K562 (cell line): ENCODE measurements at regions not wholly inside any gene's neighbourhood (a gene's known extent, or its start where the extent isn't known, plus 50 kb on each side); places are given as distances from the start of the nearest gene placed in this dataset.

ENCODE experiments used
- ATAC-seq: fragments of 200-7000 bp; cut with Tn5 transposase; 3 replicates; pipeline ENCODE4 v1.9.1; 2020; ENCODE audit warnings: moderate library complexity
- BruUV-seq: library from RNA; stranded (reverse); fragments of 400-500 nt; replicated peaks from 2 replicates; lab custom pipeline; 2021; lab: Mats Ljungman, UMichigan
- CTCF ChIA-PET: fragments of 300-600 bp; formaldehyde crosslinking; extraction: SDS; loops from one replicate; lab custom pipeline; 2021; ENCODE audit warnings: low intra/inter-chr PET ratio; lab: Yijun Ruan, JAX
- POLR2A ChIA-PET: fragments of 300-600, 350-650 bp; sonication (Branson Sonifier 250); formaldehyde crosslinking; extraction: SDS; loops from one replicate; lab custom pipeline; 2021; ENCODE audit warnings: antibody characterized with exemption, inconsistent platforms; lab: Yijun Ruan, JAX
- DNase-seq, 4 experiments: peaks; one replicate each; pipeline versions ENCODE4 v3.0.0 to v3.0.0-alpha.2; 2011 to 2018; ENCODE audit warnings: low spot score in 3 of 4, mixed read lengths in 3 of 4; ENCODE audit errors: extremely low read depth in 1 of 4
- FAIRE-seq: peaks from 2 replicates; lab custom pipeline; 2011; peaks lifted over from hg19 to GRCh38; lab: Jason Lieb, UNC
- H2AFZ ChIP-seq: 2 replicates; pipeline ENCODE4 v1.6.0; 2011; ENCODE audit warnings: low read depth, low read length, control low read depth, inconsistent platforms
- H3K27ac ChIP-seq: fragments of 200-600 bp; 3 replicates; pipeline ENCODE4 v1.8.0; 2011; ENCODE audit warnings: low read depth, mild to moderate bottlenecking, control low read depth, inconsistent platforms, low read length, moderate library complexity, mixed read lengths; ENCODE audit errors: extremely low read depth
- H3K27me3 ChIP-seq, 2 experiments: fragments of 300-600 bp in 1 of 2; 2 replicates in 1 of 2; 3 replicates in 1 of 2; pipeline versions ENCODE4 v1.6.0 to v1.8.0; 2011; ENCODE audit warnings: inconsistent platforms in 2 of 2, low read length in 2 of 2, mild to moderate bottlenecking in 1 of 2, mixed read lengths in 1 of 2, moderate library complexity in 1 of 2; ENCODE audit not compliant: control insufficient read depth in 2 of 2, insufficient read depth in 2 of 2
- H3K36me3 ChIP-seq: fragments of 300-600 bp; 3 replicates; pipeline ENCODE4 v1.8.0; 2011; ENCODE audit warnings: mild to moderate bottlenecking, low read length, inconsistent platforms; ENCODE audit not compliant: control insufficient read depth, insufficient read depth
- H3K4me1 ChIP-seq, 2 experiments: fragments of 200-600 bp in 1 of 2; replicated peaks in 1 of 2; 2 replicates in 1 of 2; 3 replicates in 1 of 2; pipeline versions ENCODE4 v1.5.1 to v1.8.0; 2011; ENCODE audit warnings: inconsistent platforms in 2 of 2, low read length in 2 of 2, mild to moderate bottlenecking in 1 of 2, mixed read lengths in 1 of 2, moderate library complexity in 1 of 2; ENCODE audit not compliant: control insufficient read depth in 2 of 2, insufficient read depth in 2 of 2
- H3K4me2 ChIP-seq: 2 replicates; pipeline ENCODE4 v1.6.1; 2011; ENCODE audit warnings: low read length, control low read depth, inconsistent platforms, mixed read lengths; ENCODE audit not compliant: insufficient read depth
- H3K4me3 ChIP-seq: fragments of 200-600 bp; sonication (generic), shearing (Covaris generic); 2 replicates; pipeline ENCODE4 v1.5.1; 2016; ENCODE audit warnings: control low read depth, inconsistent platforms
- H3K79me2 ChIP-seq: fragments of 200-600 bp; 3 replicates; pipeline ENCODE4 v1.8.0; 2011; ENCODE audit warnings: low read length, inconsistent platforms; ENCODE audit not compliant: control insufficient read depth, insufficient read depth
- H3K9ac ChIP-seq, 2 experiments: 2 replicates each; pipeline versions ENCODE4 v1.6.0 to v1.6.1; 2011; ENCODE audit warnings: low read depth in 2 of 2, low read length in 2 of 2, control low read depth in 1 of 2, inconsistent platforms in 1 of 2, mild to moderate bottlenecking in 1 of 2, mixed read lengths in 1 of 2; ENCODE audit not compliant: insufficient read depth in 1 of 2
- H3K9me1 ChIP-seq: one replicate; pipeline ENCODE4 v1.6.0; 2011; ENCODE audit warnings: inconsistent platforms, mild to moderate bottlenecking, low read length, moderate library complexity; ENCODE audit not compliant: control insufficient read depth, insufficient read depth
- H3K9me3 ChIP-seq: replicated peaks from 2 replicates; pipeline ENCODE4 v1.5.1; 2011; ENCODE audit warnings: low read depth, low read length, inconsistent platforms; ENCODE audit not compliant: control insufficient read depth, insufficient read depth
- H4K20me1 ChIP-seq: replicated peaks from 2 replicates; pipeline ENCODE4 v1.6.1; 2011; ENCODE audit warnings: low read length, inconsistent platforms, mixed read lengths; ENCODE audit not compliant: control insufficient read depth, insufficient read depth
- ATF3 ChIP-seq, 2 experiments: fragments of 450-650 bp in 1 of 2; sonication (generic) in 1 of 2; formaldehyde crosslinking in 1 of 2; IDR thresholded peaks in 1 of 2; conservative IDR thresholded peaks in 1 of 2; 2 replicates each; pipeline versions ENCODE4 v1.6.1 to v1.8.1; 2016 to 2023; ENCODE audit warnings: mild to moderate bottlenecking in 2 of 2, moderate library complexity in 2 of 2, inconsistent platforms in 1 of 2, missing genetic modification reagents in 1 of 2
- CTBP1 ChIP-seq: fragments of 450-650 bp; IDR thresholded peaks from 2 replicates; pipeline ENCODE4 v1.6.1; 2016; ENCODE audit warnings: borderline replicate concordance
- DPF2 ChIP-seq: fragments of 450-650 bp; IDR thresholded peaks from 2 replicates; pipeline ENCODE4 v1.6.1; 2016
- JUND ChIP-seq, 2 experiments: IDR thresholded peaks; 2 replicates in 1 of 2; 3 replicates in 1 of 2; pipeline ENCODE4 v1.6.1; 2011; ENCODE audit warnings: borderline replicate concordance in 2 of 2, low read depth in 2 of 2, low read length in 2 of 2, improper control_type of control experiment in 1 of 2, missing biosample characterization in 1 of 2, missing genetic modification characterization in 1 of 2, missing genetic modification reagents in 1 of 2
- L3MBTL2 ChIP-seq: fragments of 450-650 bp; IDR thresholded peaks from 2 replicates; pipeline ENCODE4 v1.6.1; 2016; ENCODE audit warnings: mild to moderate bottlenecking, moderate library complexity
- MAFF ChIP-seq: IDR thresholded peaks from 2 replicates; pipeline ENCODE4 v1.6.1; 2012; ENCODE audit warnings: low read length, improper control_type of control experiment
- MAFG ChIP-seq: fragments of 450-650 bp; conservative IDR thresholded peaks from 2 replicates; pipeline ENCODE4 v1.6.1; 2016; ENCODE audit warnings: missing genetic modification characterization, missing compliant biosample characterization
- NFATC3 ChIP-seq: fragments of 450-650 bp; IDR thresholded peaks from 2 replicates; pipeline ENCODE4 v1.6.1; 2017; ENCODE audit warnings: mild to moderate bottlenecking
- NFE2 ChIP-seq: IDR thresholded peaks from 2 replicates; pipeline ENCODE4 v1.6.1; 2014; ENCODE audit warnings: antibody characterized with exemption, low read depth
- RAD51 ChIP-seq: fragments of 450-650 bp; IDR thresholded peaks from 2 replicates; pipeline ENCODE4 v1.7.1; 2016; ENCODE audit warnings: low read depth, mild to moderate bottlenecking, borderline replicate concordance
- SIX5 ChIP-seq, 2 experiments: IDR thresholded peaks; 2 replicates each; pipeline ENCODE4 v1.6.1; 2011; ENCODE audit warnings: low read length in 2 of 2, borderline replicate concordance in 1 of 2, low read depth in 1 of 2, mild to moderate bottlenecking in 1 of 2, moderate library complexity in 1 of 2; ENCODE audit not compliant: insufficient read depth in 1 of 2
- SMAD2 ChIP-seq: fragments of 150-350 bp; IDR thresholded peaks from 2 replicates; pipeline ENCODE4 v1.6.1; 2014; ENCODE audit warnings: low read depth, mild to moderate bottlenecking, low read length
- YY1 ChIP-seq, 3 experiments: IDR thresholded peaks; 2 replicates each; pipeline ENCODE4 v1.6.1; 2011; ENCODE audit warnings: low read length in 2 of 3, mild to moderate bottlenecking in 2 of 3, moderate library complexity in 2 of 3, borderline replicate concordance in 1 of 3, control low read depth in 1 of 3, low read depth in 1 of 3; ENCODE audit not compliant: insufficient read depth in 3 of 3, insufficient replicate concordance in 2 of 3, control insufficient read depth in 1 of 3, insufficient read length in 1 of 3; ENCODE audit errors: extremely low read depth in 1 of 3
- ZNF316 ChIP-seq: fragments of 450-650 bp; IDR thresholded peaks from 2 replicates; pipeline ENCODE4 v1.6.1; 2016
- WGBS: fragments of 100-300 bp; shearing (Covaris generic); methylation state at CpG from one replicate; pipeline ENCODE4 v1.1.6; 2016; ENCODE audit warnings: low coverage, mixed read lengths; ENCODE audit not compliant: insufficient coverage; ENCODE audit errors: missing lambda C conversion rate; 5-methylcytosine and 5-hydroxymethylcytosine counted together
- in situ Hi-C: fragments of 300-500 bp; cut with MboI; formaldehyde crosslinking; loops from 4 replicates; pipeline ENCODE4 v1.15.0; 2018; ENCODE audit warnings: inconsistent platforms, mixed read lengths
- intact Hi-C: fragments of 100-400 bp; cut with micrococcal nuclease; formaldehyde crosslinking; loops from 2 replicates; pipeline ENCODE4 v1.14.2; 2022
- TF ChIP-seq, protein P1 (sequence below): fragments of 450-650 bp; IDR thresholded peaks from 2 replicates; pipeline ENCODE4 v1.6.1; 2016
- TF ChIP-seq, protein P2 (sequence below): fragments of 450-650 bp; IDR thresholded peaks from 2 replicates; pipeline ENCODE4 v1.6.1; 2017; ENCODE audit warnings: mild to moderate bottlenecking, moderate library complexity

GRCh38 chr16:10240854-10241613 is 58.8 kb upstream of the GRIN2A start:
- no peak overlapping the region for H3K27ac ChIP-seq
- no peak overlapping the region for H3K4me2 ChIP-seq
- ChIA-PET POLR2A (no interaction called here), CTCF (interaction anchor here (0.5 kb wide), 1 partner anchor 1633 kb away, joined by 3 read pairs; no protein-coding TSS in a partner anchor)
- H3K79me2 ChIP-seq, result no peaks in the 10 kb centered on the region
- no peaks in the 10 kb centered on the region; a peak in 2 of 5 replicates for H3K4me1 ChIP-seq
- H2AFZ ChIP-seq, result peak overlapping the region; percentile 43; the same call in 1 of the 2 replicates
- H3K4me3 ChIP-seq, result no peak overlapping the region
- in situ Hi-C loops, result no loop called here
- WGBS, result 15% methylated on average over 7 of the region's 7 CpGs
- H3K27me3 ChIP-seq, result peaks cover 10 to 40% of the 10 kb centered on the region in 2 experiments; a peak in 3 of 5 replicates
- intact Hi-C loops, result no loop called here
- no peaks in the 10 kb centered on the region for H3K36me3 ChIP-seq
- no peak overlapping the region for H3K9ac ChIP-seq
- peak; percentile 70 for ATAC-seq
- no peaks in the 10 kb centered on the region for H3K9me3 ChIP-seq
- H4K20me1 ChIP-seq, result no peaks in the 10 kb centered on the region
- no TSS peak for BruUV-seq
- H3K9me1 ChIP-seq, result no peaks in the 10 kb centered on the region
- peak; percentile 79 for FAIRE-seq
- peak; percentile 29 to 59 (median 42) for DNase-seq
- TF ChIP-seq, protein P1, sequence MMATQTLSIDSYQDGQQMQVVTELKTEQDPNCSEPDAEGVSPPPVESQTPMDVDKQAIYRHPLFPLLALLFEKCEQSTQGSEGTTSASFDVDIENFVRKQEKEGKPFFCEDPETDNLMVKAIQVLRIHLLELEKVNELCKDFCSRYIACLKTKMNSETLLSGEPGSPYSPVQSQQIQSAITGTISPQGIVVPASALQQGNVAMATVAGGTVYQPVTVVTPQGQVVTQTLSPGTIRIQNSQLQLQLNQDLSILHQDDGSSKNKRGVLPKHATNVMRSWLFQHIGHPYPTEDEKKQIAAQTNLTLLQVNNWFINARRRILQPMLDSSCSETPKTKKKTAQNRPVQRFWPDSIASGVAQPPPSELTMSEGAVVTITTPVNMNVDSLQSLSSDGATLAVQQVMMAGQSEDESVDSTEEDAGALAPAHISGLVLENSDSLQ, result peak; percentile 27; the same call in 1 of the 2 replicates
- peak; percentile 29; the same call in 1 of the 2 replicates for TF ChIP-seq ATF3 (IDR thresholded peaks at IDR 0.05)
- no peak for TF ChIP-seq ATF3 (CRISPR knock-in tag; conservative IDR thresholded peaks at IDR 0.05)
- peak; percentile 91 for TF ChIP-seq MAFF
- TF ChIP-seq, protein P2, sequence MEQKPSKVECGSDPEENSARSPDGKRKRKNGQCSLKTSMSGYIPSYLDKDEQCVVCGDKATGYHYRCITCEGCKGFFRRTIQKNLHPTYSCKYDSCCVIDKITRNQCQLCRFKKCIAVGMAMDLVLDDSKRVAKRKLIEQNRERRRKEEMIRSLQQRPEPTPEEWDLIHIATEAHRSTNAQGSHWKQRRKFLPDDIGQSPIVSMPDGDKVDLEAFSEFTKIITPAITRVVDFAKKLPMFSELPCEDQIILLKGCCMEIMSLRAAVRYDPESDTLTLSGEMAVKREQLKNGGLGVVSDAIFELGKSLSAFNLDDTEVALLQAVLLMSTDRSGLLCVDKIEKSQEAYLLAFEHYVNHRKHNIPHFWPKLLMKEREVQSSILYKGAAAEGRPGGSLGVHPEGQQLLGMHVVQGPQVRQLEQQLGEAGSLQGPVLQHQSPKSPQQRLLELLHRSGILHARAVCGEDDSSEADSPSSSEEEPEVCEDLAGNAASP, result no peak
- peak; percentile 98 for TF ChIP-seq ZNF316
- TF ChIP-seq CTBP1, result 0 out of 2 replicates have a peak, but pooled peaks have one; percentile 8
- TF ChIP-seq MAFG (tag), result peak; percentile 93
- TF ChIP-seq DPF2, result 0 out of 2 replicates have a peak, but pooled peaks have one; percentile 35
- TF ChIP-seq RAD51, result peak; percentile 42; the same call in 1 of the 2 replicates
- TF ChIP-seq SIX5 (IDR thresholded peaks at IDR 0.05; ENCODE audit: borderline replicate concordance in 1 of 2, insufficient read depth in 1 of 2, low read depth in 1 of 2, low read length in 2 of 2), result no peak
- TF ChIP-seq SMAD2, result no peak
- peak; percentile 88 for TF ChIP-seq NFE2
- TF ChIP-seq NFATC3, result no peak
- peak; percentile 15; the same call in 1 of the 2 replicates for TF ChIP-seq JUND (IDR thresholded peaks at IDR 0.05; ENCODE audit: borderline replicate concordance, low read depth, low read length)
- TF ChIP-seq JUND (tag; IDR thresholded peaks at IDR 0.05; ENCODE audit: borderline replicate concordance, low read depth, low read length), result no peak
- peak in 1 of 3 experiments; percentile 27 for TF ChIP-seq YY1 (IDR thresholded peaks at IDR 0.05; ENCODE audit: borderline replicate concordance in 1 of 3, control insufficient read depth in 1 of 3, extremely low read depth in 1 of 3, insufficient read depth in 3 of 3, insufficient read length in 1 of 3, insufficient replicate concordance in 2 of 3, low read depth in 1 of 3, low read length in 2 of 3)
- TF ChIP-seq L3MBTL2, result peak; percentile 55; the same call in 1 of the 2 replicates
